Hepatocyte (in vitro differentiated cells): ENCODE measurements at regions not wholly inside any gene's neighbourhood (a gene's known extent, or its start where the extent isn't known, plus 50 kb on each side); places are given as distances from the start of the nearest gene placed in this dataset.

Experiments used
- EZH2 ChIP-seq: fragments of 200-600 bp; sonication (generic); IDR thresholded peaks from 2 replicates; pipeline ENCODE4 v1.6.1; 2016; ENCODE audit warnings: antibody characterized with exemption, mild to moderate bottlenecking, borderline replicate concordance
- EZH2phosphoT487 ChIP-seq: fragments of 200-600 bp; sonication (generic); IDR thresholded peaks from one replicate; pipeline ENCODE4 v1.6.1; 2018; ENCODE audit warnings: antibody characterized with exemption, mild to moderate bottlenecking, low read depth, moderate library complexity; ENCODE audit not compliant: unreplicated experiment, severe bottlenecking
- TF ChIP-seq, protein P1 (sequence below): fragments of 200-600 bp; sonication (generic); IDR thresholded peaks from 2 replicates; pipeline ENCODE4 v1.5.1; 2016; ENCODE audit warnings: antibody characterized with exemption, mild to moderate bottlenecking; ENCODE audit not compliant: poor library complexity

DNA sequence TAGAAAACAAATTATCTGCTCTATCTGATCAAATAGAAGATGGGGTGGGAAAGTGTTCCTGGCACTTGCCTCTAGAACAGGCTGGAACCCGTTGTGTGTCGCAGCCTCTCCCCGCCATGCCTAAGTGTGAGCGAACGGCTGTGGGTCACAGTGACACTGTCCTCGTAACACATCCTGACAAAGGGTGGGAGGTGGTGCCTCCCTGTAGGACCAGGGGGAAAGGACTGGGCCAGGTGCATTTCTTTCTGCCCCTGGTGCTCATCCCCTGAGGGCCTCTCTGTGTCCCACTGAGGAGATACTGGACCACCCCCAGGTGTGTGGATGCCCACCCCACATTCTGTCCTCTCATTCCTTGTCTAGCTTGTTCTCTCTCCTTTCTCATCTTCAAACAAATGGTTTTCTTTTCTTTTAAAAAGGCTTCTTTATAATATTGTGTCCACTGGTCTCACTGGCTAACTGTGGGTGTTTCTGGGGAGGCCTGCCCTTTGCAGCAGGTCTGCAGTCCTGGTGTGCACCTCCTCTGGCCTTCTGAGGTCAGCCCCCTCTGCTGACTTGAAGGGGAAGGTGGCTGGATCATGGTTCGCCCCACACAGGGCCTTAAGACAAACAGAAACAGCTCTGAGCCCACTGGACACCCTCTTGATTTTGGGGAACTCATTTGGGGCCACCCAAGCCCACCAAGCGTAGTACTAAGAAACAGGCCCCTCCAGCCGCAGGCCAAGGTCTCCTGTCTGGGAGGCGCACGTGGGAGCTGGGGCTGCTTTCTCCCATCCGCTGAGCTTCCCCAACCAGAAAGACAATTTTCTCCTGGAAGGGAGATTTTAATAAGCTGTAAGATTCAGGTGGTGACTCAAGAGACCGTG lies 152.5 kb upstream of the SOX1 start:
- TF ChIP-seq, protein P1, sequence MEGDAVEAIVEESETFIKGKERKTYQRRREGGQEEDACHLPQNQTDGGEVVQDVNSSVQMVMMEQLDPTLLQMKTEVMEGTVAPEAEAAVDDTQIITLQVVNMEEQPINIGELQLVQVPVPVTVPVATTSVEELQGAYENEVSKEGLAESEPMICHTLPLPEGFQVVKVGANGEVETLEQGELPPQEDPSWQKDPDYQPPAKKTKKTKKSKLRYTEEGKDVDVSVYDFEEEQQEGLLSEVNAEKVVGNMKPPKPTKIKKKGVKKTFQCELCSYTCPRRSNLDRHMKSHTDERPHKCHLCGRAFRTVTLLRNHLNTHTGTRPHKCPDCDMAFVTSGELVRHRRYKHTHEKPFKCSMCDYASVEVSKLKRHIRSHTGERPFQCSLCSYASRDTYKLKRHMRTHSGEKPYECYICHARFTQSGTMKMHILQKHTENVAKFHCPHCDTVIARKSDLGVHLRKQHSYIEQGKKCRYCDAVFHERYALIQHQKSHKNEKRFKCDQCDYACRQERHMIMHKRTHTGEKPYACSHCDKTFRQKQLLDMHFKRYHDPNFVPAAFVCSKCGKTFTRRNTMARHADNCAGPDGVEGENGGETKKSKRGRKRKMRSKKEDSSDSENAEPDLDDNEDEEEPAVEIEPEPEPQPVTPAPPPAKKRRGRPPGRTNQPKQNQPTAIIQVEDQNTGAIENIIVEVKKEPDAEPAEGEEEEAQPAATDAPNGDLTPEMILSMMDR, result no peak
- no peak for TF ChIP-seq EZH2phosphoT487
- no peak for TF ChIP-seq EZH2
